GF-D8 (cell line): ENCODE measurements at regions not wholly inside any gene's neighbourhood (a gene's known extent, or its start where the extent isn't known, plus 50 kb on each side); places are given as distances from the start of the nearest gene placed in this dataset.

Experiments
- DNase-seq: peaks from one replicate; lab custom pipeline; 2025; lab: John Stamatoyannopoulos, UW

GRCh38 chr3:72055436-72055835 is 270.5 kb upstream of the PROK2 start:
- no peak for DNase-seq

GRCh38 chr3:72054976-72055375 is 270.0 kb upstream of the PROK2 start:
- DNase-seq, result no peak

GRCh38 chr3:72052841-72053409 is 268.0 kb upstream of the PROK2 start:
- DNase-seq, result no peak

GRCh38 chr3:72050771-72051170 is 265.8 kb upstream of the PROK2 start:
- no peak for DNase-seq

- no peak for DNase-seq
Observed at GRCh38 chr3:72050048-72050632, 265.2 kb upstream of the PROK2 start.

GRCh38 chr3:72049300-72049699 is 264.4 kb upstream of the PROK2 start:
- DNase-seq, result no peak

- DNase-seq, result no peak
Observed at GRCh38 chr3:72048873-72049272, 263.9 kb upstream of the PROK2 start.

GRCh38 chr3:72047221-72047871 is 262.4 kb upstream of the PROK2 start:
- DNase-seq, result no peak

- no peak for DNase-seq
Observed at GRCh38 chr3:72044231-72044855, 259.4 kb upstream of the PROK2 start.

- DNase-seq, result peak; percentile 17
Observed at GRCh38 chr3:72043204-72044133, 258.5 kb upstream of the PROK2 start.

- no peak for DNase-seq
Observed at GRCh38 chr3:72042397-72043203, 257.7 kb upstream of the PROK2 start.

GRCh38 chr3:72041511-72041910 is 256.6 kb upstream of the PROK2 start:
- DNase-seq, result no peak

GRCh38 chr3:72041076-72041475 is 256.1 kb upstream of the PROK2 start:
- DNase-seq, result no peak

GRCh38 chr3:72039677-72040076 is 254.7 kb upstream of the PROK2 start:
- DNase-seq, result no peak

- no peak for DNase-seq
Observed at GRCh38 chr3:72036899-72037298, 252.0 kb upstream of the PROK2 start.

GRCh38 chr3:72035606-72036005 is 250.7 kb upstream of the PROK2 start:
- DNase-seq, result no peak

GRCh38 chr3:72034986-72035385 is 250.0 kb upstream of the PROK2 start:
- DNase-seq, result no peak

- no peak for DNase-seq
Observed at GRCh38 chr3:72033666-72034428, 248.9 kb upstream of the PROK2 start.

- DNase-seq, result no peak
Observed at GRCh38 chr3:72032441-72033135, 247.6 kb upstream of the PROK2 start.

GRCh38 chr3:72031581-72031980 is 246.6 kb upstream of the PROK2 start:
- DNase-seq, result no peak
